ENCODE measurements at regions not wholly inside any gene's neighbourhood (a gene's known extent, or its start where the extent isn't known, plus 50 kb on each side); places are given as distances from the start of the nearest gene placed in this dataset.

- peak overlapping the region; percentile 8 to 57 for H3K27ac ChIP-seq (ENCODE audit: low read depth in 1 of 2, low read length in 2 of 2)
- no peaks in the 10 kb centered on the region for H3K27me3 ChIP-seq (ENCODE audit: control insufficient read depth in 4 of 4, insufficient read depth in 4 of 4, low read length in 3 of 4)
- no peak overlapping the region for H3K9ac ChIP-seq (ENCODE audit: low read depth in 1 of 2, low read length in 2 of 2)
- 83% methylated on average over 3 of the region's 3 CpGs for WGBS
- H3K4me1 ChIP-seq (ENCODE audit: control insufficient read depth in 4 of 4, insufficient read depth in 4 of 4, low read length in 3 of 4), result peaks cover 7 to 12% (median 9%) of the 10 kb centered on the region in 4 donors
- no peak overlapping the region for H3K4me3 ChIP-seq (ENCODE audit: low read depth in 1 of 3, low read length in 3 of 3)
- no peaks in the 10 kb centered on the region for H3K36me3 ChIP-seq (ENCODE audit: control insufficient read depth in 4 of 4, insufficient read depth in 3 of 4, low read depth in 1 of 4, low read length in 3 of 4)
- peaks cover 0 to 4% (median 2%) of the 10 kb centered on the region in 4 donors for H3K9me3 ChIP-seq (ENCODE audit: control insufficient read depth in 4 of 4, low read length in 3 of 4)
- TF ChIP-seq TAF1 (conservative IDR thresholded peaks at IDR 0.05) (no peak), EGR1 (IDR thresholded peaks at IDR 0.05; ENCODE audit: low read depth in 2 of 2) (peak in 1 of 2 donors; percentile 11)
- no peak for DNase-seq (ENCODE audit: low spot score)
These were observed 155.5 kb upstream of the ID2 start for GRCh38 chr2:8526403-8526696.

DNA sequence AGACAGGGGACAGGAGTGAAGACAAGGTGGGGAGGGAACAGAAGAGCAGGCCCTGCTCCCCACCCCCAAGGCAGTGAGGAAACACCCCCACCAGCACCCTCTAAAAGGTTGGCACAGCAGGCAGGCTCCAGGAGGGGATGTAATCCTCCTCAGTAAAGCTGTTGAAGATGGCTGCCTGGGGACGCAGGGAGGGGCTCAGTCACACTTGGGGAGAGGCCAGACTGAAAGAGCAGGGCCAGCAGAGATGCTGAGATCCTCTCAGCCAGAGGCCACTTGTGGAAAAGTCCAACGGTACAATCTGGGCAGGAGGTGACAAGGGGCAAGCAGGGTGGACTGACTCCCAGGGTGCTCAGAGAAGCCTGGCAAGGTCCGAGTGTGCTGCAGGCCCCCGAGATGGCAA is 154.8 kb upstream of the ID2 start:
- H3K4me3 ChIP-seq (ENCODE audit: low read depth in 1 of 3, low read length in 3 of 3), result no peak overlapping the region
- H3K9me3 ChIP-seq (ENCODE audit: control insufficient read depth in 4 of 4, low read length in 3 of 4), result peaks cover 0 to 7% (median 5%) of the 10 kb centered on the region in 4 donors
- no peak overlapping the region for H3K9ac ChIP-seq (ENCODE audit: low read depth in 1 of 2, low read length in 2 of 2)
- H3K27ac ChIP-seq (ENCODE audit: low read depth in 1 of 2, low read length in 2 of 2), result no peak overlapping the region
- TF ChIP-seq CTCF (IDR thresholded peaks at IDR 0.05; ENCODE audit: low read depth, low read length, missing input control), result no peak
- no peak for TF ChIP-seq YY1 (IDR thresholded peaks at IDR 0.05)
- no peak for TF ChIP-seq SP1 (IDR thresholded peaks at IDR 0.05)
- no peak for TF ChIP-seq JUND (IDR thresholded peaks at IDR 0.05)
- no peak for TF ChIP-seq MAX (IDR thresholded peaks at IDR 0.05)
- 91% methylated on average over 4 of the region's 4 CpGs for WGBS
- DNase-seq (ENCODE audit: low spot score), result no peak
- no peaks in the 10 kb centered on the region for H3K27me3 ChIP-seq (ENCODE audit: control insufficient read depth in 4 of 4, insufficient read depth in 4 of 4, low read length in 3 of 4)
- no peaks in the 10 kb centered on the region for H3K36me3 ChIP-seq (ENCODE audit: control insufficient read depth in 4 of 4, insufficient read depth in 3 of 4, low read depth in 1 of 4, low read length in 3 of 4)
- H3K4me1 ChIP-seq (ENCODE audit: control insufficient read depth in 4 of 4, insufficient read depth in 4 of 4, low read length in 3 of 4), result peaks cover 7 to 12% (median 9%) of the 10 kb centered on the region in 4 donors

GRCh38 chr2:8527676-8528075 is 154.2 kb upstream of the ID2 start:
- TF ChIP-seq HNF4A (conservative IDR thresholded peaks at IDR 0.05) (no peak), REST (IDR thresholded peaks at IDR 0.05) (no peak)
- Histone ChIP-seq H3K9me3 (ENCODE audit: control insufficient read depth in 4 of 4, low read length in 3 of 4) (peaks cover 0 to 7% (median 5%) of the 10 kb centered on the region in 4 donors), H3K4me1 (ENCODE audit: control insufficient read depth in 4 of 4, insufficient read depth in 4 of 4, low read length in 3 of 4) (peaks cover 7 to 12% (median 9%) of the 10 kb centered on the region in 4 donors), H3K4me3 (ENCODE audit: low read depth in 1 of 3, low read length in 3 of 3) (no peak overlapping the region), H3K9ac (ENCODE audit: low read depth in 1 of 2, low read length in 2 of 2) (no peak overlapping the region), H3K27ac (ENCODE audit: low read depth in 1 of 2, low read length in 2 of 2) (no peak overlapping the region), H3K36me3 (ENCODE audit: control insufficient read depth in 4 of 4, insufficient read depth in 3 of 4, low read depth in 1 of 4, low read length in 3 of 4) (no peaks in the 10 kb centered on the region), H3K27me3 (ENCODE audit: control insufficient read depth in 4 of 4, insufficient read depth in 4 of 4, low read length in 3 of 4) (no peaks in the 10 kb centered on the region)
- WGBS, result 88% methylated on average over 4 of the region's 4 CpGs
- DNase-seq (ENCODE audit: low spot score), result no peak
